ENCODE measurements at regions not wholly inside any gene's neighbourhood (a gene's known extent, or its start where the extent isn't known, plus 50 kb on each side); places are given as distances from the start of the nearest gene placed in this dataset.
"Not testable (repeated sequence)": the region's sequence is repeated elsewhere in the genome, so short reads cannot be mapped to it uniquely, and the experiment has no call there.

- Mint-ChIP-seq H3K36me3 (no peaks in the 10 kb centered on the region), H3K4me3 (no peak overlapping the region), H3K27ac (no peak overlapping the region), H3K9me3 (peaks cover 0 to 6% (median 0%) of the 10 kb centered on the region in 11 donors), H3K27me3 (peaks cover 0 to 26% (median 14%) of the 10 kb centered on the region in 5 donors), H3K4me1 (no peaks in the 10 kb centered on the region)
- DNase-seq (no peak), ATAC-seq (no peak)
- Histone ChIP-seq H3K9me3 (ENCODE audit: control insufficient read depth in 2 of 3, low read length in 3 of 3) (no peaks in the 10 kb centered on the region), H3K27ac (ENCODE audit: low read depth, low read length) (no peak overlapping the region), H3K4me3 (ENCODE audit: low read length) (no peak overlapping the region), H3K4me1 (ENCODE audit: control insufficient read depth in 2 of 2, insufficient read depth in 2 of 2, low read length in 2 of 2) (no peaks in the 10 kb centered on the region), H3K27me3 (ENCODE audit: control insufficient read depth in 2 of 2, insufficient read depth in 2 of 2, low read length in 2 of 2) (no peaks in the 10 kb centered on the region), H3K36me3 (ENCODE audit: control insufficient read depth in 2 of 3, insufficient read depth in 3 of 3, low read length in 3 of 3) (no peaks in the 10 kb centered on the region)
- CTCF ChIA-PET = no interaction called here
- POLR2A ChIA-PET = no interaction called here
- intact Hi-C loops (cut with micrococcal nuclease) = no loop called here
Measured at GRCh38 chr16:24645739-24646645, 83.5 kb upstream of the TNRC6A start.

GRCh38 chr16:24646646-24646995 is 82.8 kb upstream of the TNRC6A start:
- H3K4me3 Mint-ChIP-seq = no peak overlapping the region
- no peak overlapping the region for H3K27ac Mint-ChIP-seq
- H3K4me1 Mint-ChIP-seq = no peaks in the 10 kb centered on the region
- Histone ChIP-seq H3K27me3 (ENCODE audit: control insufficient read depth in 2 of 2, insufficient read depth in 2 of 2, low read length in 2 of 2) (no peaks in the 10 kb centered on the region), H3K27ac (ENCODE audit: low read depth, low read length) (no peak overlapping the region), H3K36me3 (ENCODE audit: control insufficient read depth in 2 of 3, insufficient read depth in 3 of 3, low read length in 3 of 3) (no peaks in the 10 kb centered on the region), H3K4me3 (ENCODE audit: low read length) (no peak overlapping the region), H3K9me3 (ENCODE audit: control insufficient read depth in 2 of 3, low read length in 3 of 3) (no peaks in the 10 kb centered on the region), H3K4me1 (ENCODE audit: control insufficient read depth in 2 of 2, insufficient read depth in 2 of 2, low read length in 2 of 2) (no peaks in the 10 kb centered on the region)
- ATAC-seq (no peak), DNase-seq (no peak)
- intact Hi-C loops (cut with micrococcal nuclease) = no loop called here
- ChIA-PET CTCF (no interaction called here), POLR2A (no interaction called here)
- no peaks in the 10 kb centered on the region for H3K36me3 Mint-ChIP-seq
- peaks cover 0 to 6% (median 0%) of the 10 kb centered on the region in 11 donors for H3K9me3 Mint-ChIP-seq
- peaks cover 0 to 26% (median 11%) of the 10 kb centered on the region in 5 donors for H3K27me3 Mint-ChIP-seq

GRCh38 chr16:24652209-24652712 is 77.2 kb upstream of the TNRC6A start:
- intact Hi-C loops (cut with micrococcal nuclease) = no loop called here
- H3K4me1 ChIP-seq (ENCODE audit: control insufficient read depth in 2 of 2, insufficient read depth in 2 of 2, low read length in 2 of 2) = no peaks in the 10 kb centered on the region
- Mint-ChIP-seq H3K9me3 (no peaks in the 10 kb centered on the region), H3K4me1 (peaks cover 0 to 2% (median 0%) of the 10 kb centered on the region in 7 donors), H3K4me3 (no peak overlapping the region), H3K27ac (no peak overlapping the region), H3K36me3 (no peaks in the 10 kb centered on the region), H3K27me3 (peaks cover 0 to 20% (median 5%) of the 10 kb centered on the region in 5 donors)
- no peak overlapping the region for H3K27ac ChIP-seq (ENCODE audit: low read depth, low read length)
- DNase-seq (no peak), ATAC-seq (no peak)
- no peaks in the 10 kb centered on the region for H3K9me3 ChIP-seq (ENCODE audit: control insufficient read depth in 2 of 3, low read length in 3 of 3)
- H3K27me3 ChIP-seq (ENCODE audit: control insufficient read depth in 2 of 2, insufficient read depth in 2 of 2, low read length in 2 of 2) = no peaks in the 10 kb centered on the region
- CTCF ChIA-PET = no interaction called here
- H3K36me3 ChIP-seq (ENCODE audit: control insufficient read depth in 2 of 3, insufficient read depth in 3 of 3, low read length in 3 of 3) = no peaks in the 10 kb centered on the region
- H3K4me3 ChIP-seq (ENCODE audit: low read length) = no peak overlapping the region
- POLR2A ChIA-PET = no interaction called here

- DNase-seq = no peak
- Mint-ChIP-seq H3K4me3 (no peak overlapping the region), H3K27me3 (peaks cover 0 to 17% (median 5%) of the 10 kb centered on the region in 5 donors), H3K27ac (no peak overlapping the region), H3K4me1 (peaks cover 0 to 2% (median 0%) of the 10 kb centered on the region in 7 donors), H3K9me3 (no peaks in the 10 kb centered on the region), H3K36me3 (no peaks in the 10 kb centered on the region)
- no peaks in the 10 kb centered on the region for H3K27me3 ChIP-seq (ENCODE audit: control insufficient read depth in 2 of 2, insufficient read depth in 2 of 2, low read length in 2 of 2)
- no peak overlapping the region for H3K4me3 ChIP-seq (ENCODE audit: low read length)
- H3K27ac ChIP-seq (ENCODE audit: low read depth, low read length) = no peak overlapping the region
- no peaks in the 10 kb centered on the region for H3K36me3 ChIP-seq (ENCODE audit: control insufficient read depth in 2 of 3, insufficient read depth in 3 of 3, low read length in 3 of 3)
- ATAC-seq = no peak
- POLR2A ChIA-PET = no interaction called here
- no peaks in the 10 kb centered on the region for H3K9me3 ChIP-seq (ENCODE audit: control insufficient read depth in 2 of 3, low read length in 3 of 3)
- H3K4me1 ChIP-seq (ENCODE audit: control insufficient read depth in 2 of 2, insufficient read depth in 2 of 2, low read length in 2 of 2) = no peaks in the 10 kb centered on the region
- intact Hi-C loops (cut with micrococcal nuclease) = no loop called here
- CTCF ChIA-PET = no interaction called here
Measured at GRCh38 chr16:24652803-24653202, 76.6 kb upstream of the TNRC6A start.

GRCh38 chr16:24653725-24654124 is 75.7 kb upstream of the TNRC6A start:
- Histone ChIP-seq H3K4me1 (ENCODE audit: control insufficient read depth in 2 of 2, insufficient read depth in 2 of 2, low read length in 2 of 2) (no peaks in the 10 kb centered on the region), H3K27ac (ENCODE audit: low read depth, low read length) (no peak overlapping the region), H3K36me3 (ENCODE audit: control insufficient read depth in 2 of 3, insufficient read depth in 3 of 3, low read length in 3 of 3) (no peaks in the 10 kb centered on the region), H3K27me3 (ENCODE audit: control insufficient read depth in 2 of 2, insufficient read depth in 2 of 2, low read length in 2 of 2) (no peaks in the 10 kb centered on the region), H3K4me3 (ENCODE audit: low read length) (no peak overlapping the region), H3K9me3 (ENCODE audit: control insufficient read depth in 2 of 3, low read length in 3 of 3) (no peaks in the 10 kb centered on the region)
- ATAC-seq (no peak), DNase-seq (no peak)
- H3K4me3 Mint-ChIP-seq = no peak overlapping the region
- ChIA-PET CTCF (no interaction called here), POLR2A (no interaction called here)
- H3K27ac Mint-ChIP-seq = no peak overlapping the region
- H3K27me3 Mint-ChIP-seq = peaks cover 0 to 13% (median 5%) of the 10 kb centered on the region in 5 donors
- no peaks in the 10 kb centered on the region for H3K36me3 Mint-ChIP-seq
- H3K9me3 Mint-ChIP-seq = no peaks in the 10 kb centered on the region
- intact Hi-C loops (cut with micrococcal nuclease) = no loop called here
- peaks cover 0 to 2% (median 0%) of the 10 kb centered on the region in 7 donors for H3K4me1 Mint-ChIP-seq

- Mint-ChIP-seq H3K4me1 (peaks cover 0 to 29% (median 0%) of the 10 kb centered on the region in 7 donors), H3K27me3 (peaks cover 0 to 23% (median 7%) of the 10 kb centered on the region in 5 donors)
- intact Hi-C loops (cut with micrococcal nuclease) = loop anchor here in 1 of 2 donors (10.0 kb wide), 1 partner anchor 121 kb away; no protein-coding TSS in a partner anchor
- H3K4me1 ChIP-seq (ENCODE audit: control insufficient read depth in 2 of 2, insufficient read depth in 2 of 2, low read length in 2 of 2); DNase-seq; H3K36me3 Mint-ChIP-seq; H3K27me3 ChIP-seq (ENCODE audit: control insufficient read depth in 2 of 2, insufficient read depth in 2 of 2, low read length in 2 of 2); H3K4me3 Mint-ChIP-seq; H3K4me3 ChIP-seq (ENCODE audit: low read length); H3K9me3 ChIP-seq (ENCODE audit: control insufficient read depth in 2 of 3, low read length in 3 of 3); H3K9me3 Mint-ChIP-seq; POLR2A ChIA-PET; H3K27ac ChIP-seq (ENCODE audit: low read depth, low read length); H3K36me3 ChIP-seq (ENCODE audit: control insufficient read depth in 2 of 3, insufficient read depth in 3 of 3, low read length in 3 of 3); ATAC-seq; H3K27ac Mint-ChIP-seq; CTCF ChIA-PET: not testable (repeated sequence)
Measured at GRCh38 chr16:24665942-24666341, 63.5 kb upstream of the TNRC6A start.

Measured in naive thymus-derived CD4-positive, alpha-beta T cell (primary cell).